ENCODE measurements at regions not wholly inside any gene's neighbourhood (a gene's known extent, or its start where the extent isn't known, plus 50 kb on each side); places are given as distances from the start of the nearest gene placed in this dataset.

DNA sequence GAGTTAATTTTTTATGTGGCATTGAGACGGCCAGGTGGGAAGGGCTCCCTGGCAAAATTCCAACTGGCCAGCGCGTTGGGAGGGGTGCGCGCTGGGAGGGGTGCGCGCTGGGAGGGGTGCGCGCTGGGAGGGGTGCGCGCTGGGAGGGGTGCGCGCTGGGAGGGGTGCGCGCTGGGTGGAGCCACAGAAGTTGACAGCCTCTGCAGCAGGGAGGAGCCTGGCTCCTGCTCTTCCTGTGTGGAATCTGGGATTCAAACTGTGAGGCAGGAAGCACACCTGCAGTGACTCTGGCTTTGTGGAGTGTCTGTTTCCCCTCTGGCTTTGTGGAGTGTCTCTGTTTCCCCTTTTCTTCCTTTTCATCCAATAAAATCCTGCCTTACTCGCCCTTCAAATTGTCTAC, 147.9 kb upstream of the CBLN2 start:
- TF ChIP-seq, protein P1, sequence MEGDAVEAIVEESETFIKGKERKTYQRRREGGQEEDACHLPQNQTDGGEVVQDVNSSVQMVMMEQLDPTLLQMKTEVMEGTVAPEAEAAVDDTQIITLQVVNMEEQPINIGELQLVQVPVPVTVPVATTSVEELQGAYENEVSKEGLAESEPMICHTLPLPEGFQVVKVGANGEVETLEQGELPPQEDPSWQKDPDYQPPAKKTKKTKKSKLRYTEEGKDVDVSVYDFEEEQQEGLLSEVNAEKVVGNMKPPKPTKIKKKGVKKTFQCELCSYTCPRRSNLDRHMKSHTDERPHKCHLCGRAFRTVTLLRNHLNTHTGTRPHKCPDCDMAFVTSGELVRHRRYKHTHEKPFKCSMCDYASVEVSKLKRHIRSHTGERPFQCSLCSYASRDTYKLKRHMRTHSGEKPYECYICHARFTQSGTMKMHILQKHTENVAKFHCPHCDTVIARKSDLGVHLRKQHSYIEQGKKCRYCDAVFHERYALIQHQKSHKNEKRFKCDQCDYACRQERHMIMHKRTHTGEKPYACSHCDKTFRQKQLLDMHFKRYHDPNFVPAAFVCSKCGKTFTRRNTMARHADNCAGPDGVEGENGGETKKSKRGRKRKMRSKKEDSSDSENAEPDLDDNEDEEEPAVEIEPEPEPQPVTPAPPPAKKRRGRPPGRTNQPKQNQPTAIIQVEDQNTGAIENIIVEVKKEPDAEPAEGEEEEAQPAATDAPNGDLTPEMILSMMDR (IDR thresholded peaks at IDR 0.05; ENCODE audit: poor library complexity, severe bottlenecking), result no peak
- ATAC-seq (ENCODE audit: low read depth) (peak; percentile 66; the same call in 2 of the 3 replicates), DNase-seq (ENCODE audit: low spot score) (no peak)
- peaks cover 17% of the 10 kb centered on the region for H3K27me3 ChIP-seq (ENCODE audit: insufficient read depth, poor library complexity, severe bottlenecking)
- no peaks in the 10 kb centered on the region for H3K36me3 ChIP-seq (ENCODE audit: low read depth)
- no peaks in the 10 kb centered on the region for H3K4me1 ChIP-seq (ENCODE audit: insufficient read depth, poor library complexity, severe bottlenecking)
- no peaks in the 10 kb centered on the region for H3K9me3 ChIP-seq (ENCODE audit: severe bottlenecking)
- H3K27ac ChIP-seq (ENCODE audit: poor library complexity, severe bottlenecking), result no peak overlapping the region
- no peak overlapping the region for H3K4me3 ChIP-seq (ENCODE audit: severe bottlenecking)

DNA sequence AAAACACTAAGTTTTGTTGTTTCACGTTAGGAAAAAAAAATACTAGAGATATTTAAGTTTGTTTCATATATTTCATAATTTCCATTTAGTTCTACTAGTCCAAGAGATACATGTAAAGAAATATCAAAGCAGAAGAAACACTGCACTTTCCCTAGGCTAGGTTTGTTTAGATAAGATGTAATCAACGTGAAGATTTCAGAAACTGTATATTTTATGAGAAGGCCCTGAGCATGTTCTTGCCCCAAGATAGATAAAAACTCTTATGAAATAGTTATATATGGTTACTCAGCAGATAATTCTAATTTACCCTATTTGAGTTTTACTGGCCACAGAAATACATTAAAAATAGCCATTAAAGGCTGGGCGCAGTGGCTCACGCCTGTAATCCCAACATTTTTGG, 143.6 kb upstream of the CBLN2 start:
- H3K27me3 ChIP-seq (ENCODE audit: insufficient read depth, poor library complexity, severe bottlenecking), result peaks cover 22% of the 10 kb centered on the region
- no peaks in the 10 kb centered on the region for H3K4me1 ChIP-seq (ENCODE audit: insufficient read depth, poor library complexity, severe bottlenecking)
- TF ChIP-seq, protein P1 (IDR thresholded peaks at IDR 0.05; ENCODE audit: poor library complexity, severe bottlenecking), result no peak
- no peak for ATAC-seq (ENCODE audit: low read depth)
- H3K36me3 ChIP-seq (ENCODE audit: low read depth), result no peaks in the 10 kb centered on the region
- no peaks in the 10 kb centered on the region for H3K9me3 ChIP-seq (ENCODE audit: severe bottlenecking)
- DNase-seq (ENCODE audit: low spot score), result no peak
- no peak overlapping the region for H3K27ac ChIP-seq (ENCODE audit: poor library complexity, severe bottlenecking)
- no peak overlapping the region for H3K4me3 ChIP-seq (ENCODE audit: severe bottlenecking)

DNA sequence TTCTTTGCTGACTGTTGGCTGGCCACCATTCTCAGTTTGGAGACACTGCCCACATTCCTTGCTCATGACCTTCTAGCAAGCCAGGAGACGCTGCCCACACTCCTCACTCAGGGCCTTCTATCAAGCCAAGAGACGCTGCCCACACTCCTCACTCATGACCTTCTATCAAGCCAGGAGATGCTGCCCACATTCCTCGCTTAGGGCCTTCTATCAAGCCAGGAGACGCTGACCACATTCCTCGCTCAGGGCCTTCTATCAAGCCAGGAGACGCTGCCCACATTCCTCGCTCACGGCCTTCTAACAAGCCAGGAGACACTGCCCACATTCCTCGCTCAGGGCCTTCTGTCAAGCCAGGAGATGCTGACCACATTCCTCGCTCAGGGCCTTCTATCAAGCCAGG, 131.3 kb upstream of the CBLN2 start:
- Histone ChIP-seq H3K4me3 (ENCODE audit: severe bottlenecking) (no peak overlapping the region), H3K27me3 (ENCODE audit: insufficient read depth, poor library complexity, severe bottlenecking) (no peaks in the 10 kb centered on the region), H3K27ac (ENCODE audit: poor library complexity, severe bottlenecking) (no peak overlapping the region), H3K9me3 (ENCODE audit: severe bottlenecking) (no peaks in the 10 kb centered on the region), H3K4me1 (ENCODE audit: insufficient read depth, poor library complexity, severe bottlenecking) (no peaks in the 10 kb centered on the region), H3K36me3 (ENCODE audit: low read depth) (no peaks in the 10 kb centered on the region)
- no peak for ATAC-seq (ENCODE audit: low read depth)
- TF ChIP-seq, protein P1 (IDR thresholded peaks at IDR 0.05; ENCODE audit: poor library complexity, severe bottlenecking), result no peak
- no peak for DNase-seq (ENCODE audit: low spot score)

DNA sequence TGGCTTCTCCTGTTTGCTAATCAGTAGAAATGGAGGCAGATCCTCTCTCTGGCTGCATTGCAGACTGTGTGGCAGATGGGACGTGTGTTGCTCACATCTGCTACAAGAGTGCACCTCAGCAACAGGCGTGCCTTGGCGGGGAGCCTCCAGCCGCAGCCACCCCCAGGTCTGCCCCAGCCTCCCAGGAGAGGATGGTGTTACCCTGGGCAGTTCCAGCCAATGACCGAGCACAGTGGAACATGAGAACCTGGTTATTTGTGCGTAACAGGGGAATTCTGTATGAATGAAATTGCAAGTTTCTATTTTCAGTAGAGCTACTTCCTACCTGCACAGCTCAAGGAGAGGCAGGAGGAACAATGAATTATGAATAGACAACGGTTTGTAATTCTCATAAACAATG, 130.6 kb upstream of the CBLN2 start:
- no peak for ATAC-seq (ENCODE audit: low read depth)
- no peak overlapping the region for H3K4me3 ChIP-seq (ENCODE audit: severe bottlenecking)
- TF ChIP-seq, protein P1 (IDR thresholded peaks at IDR 0.05; ENCODE audit: poor library complexity, severe bottlenecking), result no peak

DNA sequence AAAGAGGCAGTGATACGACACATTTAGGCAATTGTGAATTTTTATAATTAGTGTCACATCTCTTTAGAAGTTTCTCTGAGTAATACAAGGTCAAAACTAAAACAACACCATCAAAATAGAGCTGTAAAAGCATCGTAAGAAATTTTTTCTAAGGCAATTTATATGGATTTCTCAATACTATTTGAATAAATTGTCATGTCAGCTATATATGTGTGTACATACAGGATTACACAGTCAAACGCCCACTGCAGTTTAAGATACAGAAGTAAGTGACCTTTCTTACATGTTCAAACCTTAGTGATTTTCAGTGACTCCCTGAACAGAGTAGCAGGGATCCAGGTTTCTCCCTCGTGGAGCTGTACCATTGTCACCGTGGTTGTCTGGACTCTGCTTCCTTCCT, 129.1 kb upstream of the CBLN2 start:
- Histone ChIP-seq H3K27me3 (ENCODE audit: insufficient read depth, poor library complexity, severe bottlenecking) (no peaks in the 10 kb centered on the region), H3K27ac (ENCODE audit: poor library complexity, severe bottlenecking) (no peak overlapping the region), H3K4me3 (ENCODE audit: severe bottlenecking) (no peak overlapping the region), H3K4me1 (ENCODE audit: insufficient read depth, poor library complexity, severe bottlenecking) (no peaks in the 10 kb centered on the region), H3K36me3 (ENCODE audit: low read depth) (no peaks in the 10 kb centered on the region), H3K9me3 (ENCODE audit: severe bottlenecking) (no peaks in the 10 kb centered on the region)
- no peak for DNase-seq (ENCODE audit: low spot score)
- TF ChIP-seq, protein P1 (IDR thresholded peaks at IDR 0.05; ENCODE audit: poor library complexity, severe bottlenecking), result no peak
- no peak for ATAC-seq (ENCODE audit: low read depth)

More for the DNA sequence above, 130.6 kb upstream of the CBLN2 start:
- Histone ChIP-seq H3K27me3 (ENCODE audit: insufficient read depth, poor library complexity, severe bottlenecking) (no peaks in the 10 kb centered on the region), H3K9me3 (ENCODE audit: severe bottlenecking) (no peaks in the 10 kb centered on the region), H3K27ac (ENCODE audit: poor library complexity, severe bottlenecking) (no peak overlapping the region), H3K36me3 (ENCODE audit: low read depth) (no peaks in the 10 kb centered on the region), H3K4me1 (ENCODE audit: insufficient read depth, poor library complexity, severe bottlenecking) (no peaks in the 10 kb centered on the region)
- DNase-seq (ENCODE audit: low spot score), result no peak

Measured in RWPE2 (cell line).